ENCODE measurements at regions not wholly inside any gene's neighbourhood (a gene's known extent, or its start where the extent isn't known, plus 50 kb on each side); places are given as distances from the start of the nearest gene placed in this dataset.

DNA sequence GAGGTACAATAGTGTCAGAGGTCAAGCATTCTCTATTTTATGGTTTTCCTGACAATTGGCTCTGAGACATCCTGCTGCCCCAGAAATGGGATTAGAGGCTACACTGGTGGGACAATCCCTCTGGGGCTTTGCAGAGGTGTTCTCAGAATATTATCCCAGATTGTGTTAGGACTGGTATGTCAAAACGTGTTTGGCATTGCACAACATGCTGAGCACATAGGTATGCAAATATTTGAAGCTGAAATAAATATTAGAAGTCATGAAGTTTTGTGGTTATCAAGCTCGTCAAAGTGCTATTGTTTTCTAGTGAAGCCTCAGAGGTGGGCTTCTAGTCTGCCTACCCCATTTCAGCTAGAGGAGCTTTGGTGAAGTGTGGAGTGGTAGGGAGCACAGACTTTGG is 304.4 kb downstream of the MAN2A1 start:
- H3K4me3 ChIP-seq, result no peak overlapping the region
- H3K9me3 ChIP-seq, result no peaks in the 10 kb centered on the region
- TF ChIP-seq NR3C1 (IDR thresholded peaks at IDR 0.05), result no peak
- TF ChIP-seq, protein P1, sequence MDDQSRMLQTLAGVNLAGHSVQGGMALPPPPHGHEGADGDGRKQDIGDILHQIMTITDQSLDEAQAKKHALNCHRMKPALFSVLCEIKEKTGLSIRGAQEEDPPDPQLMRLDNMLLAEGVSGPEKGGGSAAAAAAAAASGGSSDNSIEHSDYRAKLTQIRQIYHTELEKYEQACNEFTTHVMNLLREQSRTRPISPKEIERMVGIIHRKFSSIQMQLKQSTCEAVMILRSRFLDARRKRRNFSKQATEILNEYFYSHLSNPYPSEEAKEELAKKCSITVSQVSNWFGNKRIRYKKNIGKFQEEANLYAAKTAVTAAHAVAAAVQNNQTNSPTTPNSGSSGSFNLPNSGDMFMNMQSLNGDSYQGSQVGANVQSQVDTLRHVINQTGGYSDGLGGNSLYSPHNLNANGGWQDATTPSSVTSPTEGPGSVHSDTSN (IDR thresholded peaks at IDR 0.05), result no peak
- no peak for TF ChIP-seq ATOH8 (CRISPR knock-in tag; IDR thresholded peaks at IDR 0.05; ENCODE audit: low read depth)
- no peak for TF ChIP-seq JUN (IDR thresholded peaks at IDR 0.05)
- no peak overlapping the region for H3K4me2 ChIP-seq
- FAIRE-seq (no peak), ATAC-seq (no peak), DNase-seq (ENCODE audit: low read depth in 1 of 2, low spot score in 1 of 2) (no peak)
- ChIA-PET POLR2A (no interaction called here), CTCF (interaction anchor here (0.5 kb wide), 1 partner anchor 11 kb away, joined by 3 read pairs; no protein-coding TSS in a partner anchor)
- H3K4me1 ChIP-seq, result no peaks in the 10 kb centered on the region
- WGBS (ENCODE audit: missing lambda C conversion rate), result 10% methylated on average over 2 of the region's 2 CpGs
- H3K27ac ChIP-seq, result no peak overlapping the region

- H3K9me3 ChIP-seq, result no peaks in the 10 kb centered on the region
- 0 out of 3 replicates have a peak, but pooled peaks cover 4% of the 10 kb centered on the region for H3K4me1 ChIP-seq
- WGBS (ENCODE audit: missing lambda C conversion rate), result 0% methylated on average over 2 of the region's 2 CpGs
- ChIA-PET CTCF (no interaction called here), POLR2A (no interaction called here)
- ATAC-seq (no peak), DNase-seq (ENCODE audit: low read depth in 1 of 2, low spot score in 1 of 2) (no peak), FAIRE-seq (no peak)
- TF ChIP-seq, protein P2, sequence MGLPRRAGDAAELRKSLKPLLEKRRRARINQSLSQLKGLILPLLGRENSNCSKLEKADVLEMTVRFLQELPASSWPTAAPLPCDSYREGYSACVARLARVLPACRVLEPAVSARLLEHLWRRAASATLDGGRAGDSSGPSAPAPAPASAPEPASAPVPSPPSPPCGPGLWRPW (IDR thresholded peaks at IDR 0.05), result no peak
- TF ChIP-seq PHF8 (IDR thresholded peaks at IDR 0.05; ENCODE audit: borderline replicate concordance, low read depth) (no peak), ELK1 (IDR thresholded peaks at IDR 0.05; ENCODE audit: low read depth, low read length) (no peak), HOXB13 (CRISPR knock-in tag; IDR thresholded peaks at IDR 0.05; ENCODE audit: low read depth) (no peak), TP53 (CRISPR knock-in tag; IDR thresholded peaks at IDR 0.05) (no peak), CHD2 (IDR thresholded peaks at IDR 0.05; ENCODE audit: low read length, partially characterized antibody) (no peak), BCL3 (IDR thresholded peaks at IDR 0.05) (no peak), MAFK (IDR thresholded peaks at IDR 0.05; ENCODE audit: partially characterized antibody) (no peak), CHD4 (IDR thresholded peaks at IDR 0.05; ENCODE audit: borderline replicate concordance) (no peak), EP300 (IDR thresholded peaks at IDR 0.05) (no peak), HOXB5 (CRISPR knock-in tag; IDR thresholded peaks at IDR 0.05) (no peak), REST (IDR thresholded peaks at IDR 0.05) (no peak), RARB (CRISPR knock-in tag; IDR thresholded peaks at IDR 0.05) (no peak), NR3C1 (IDR thresholded peaks at IDR 0.05) (no peak), RFX5 (IDR thresholded peaks at IDR 0.05) (no peak)
- TF ChIP-seq, protein P1 (IDR thresholded peaks at IDR 0.05), result no peak
- H3K27ac ChIP-seq, result no peak overlapping the region
- no peak overlapping the region for H3K4me2 ChIP-seq
- no peak overlapping the region for H3K4me3 ChIP-seq
These were observed 306.5 kb downstream of the MAN2A1 start for GRCh38 chr5:109996246-109996645.
